Activated CD8-positive, alpha-beta memory T cell treated with anti-CD3 and anti-CD28 coated beads, Interleukin-2, amount 50 U/mL, for 1 hour (primary cell): ENCODE measurements at regions not wholly inside any gene's neighbourhood (a gene's known extent, or its start where the extent isn't known, plus 50 kb on each side); places are given as distances from the start of the nearest gene placed in this dataset.
"Not testable (repeated sequence)": the region's sequence is repeated elsewhere in the genome, so short reads cannot be mapped to it uniquely, and the experiment has no call there.

Source experiments
- DNase-seq: peaks from one replicate; pipeline ENCODE4 v3.0.0-alpha.2; 2020; ENCODE audit errors: extremely low read depth

GRCh38 chr20:53773792-53774401, 180.3 kb upstream of the ZNF217 start:
- DNase-seq, result no peak

DNA sequence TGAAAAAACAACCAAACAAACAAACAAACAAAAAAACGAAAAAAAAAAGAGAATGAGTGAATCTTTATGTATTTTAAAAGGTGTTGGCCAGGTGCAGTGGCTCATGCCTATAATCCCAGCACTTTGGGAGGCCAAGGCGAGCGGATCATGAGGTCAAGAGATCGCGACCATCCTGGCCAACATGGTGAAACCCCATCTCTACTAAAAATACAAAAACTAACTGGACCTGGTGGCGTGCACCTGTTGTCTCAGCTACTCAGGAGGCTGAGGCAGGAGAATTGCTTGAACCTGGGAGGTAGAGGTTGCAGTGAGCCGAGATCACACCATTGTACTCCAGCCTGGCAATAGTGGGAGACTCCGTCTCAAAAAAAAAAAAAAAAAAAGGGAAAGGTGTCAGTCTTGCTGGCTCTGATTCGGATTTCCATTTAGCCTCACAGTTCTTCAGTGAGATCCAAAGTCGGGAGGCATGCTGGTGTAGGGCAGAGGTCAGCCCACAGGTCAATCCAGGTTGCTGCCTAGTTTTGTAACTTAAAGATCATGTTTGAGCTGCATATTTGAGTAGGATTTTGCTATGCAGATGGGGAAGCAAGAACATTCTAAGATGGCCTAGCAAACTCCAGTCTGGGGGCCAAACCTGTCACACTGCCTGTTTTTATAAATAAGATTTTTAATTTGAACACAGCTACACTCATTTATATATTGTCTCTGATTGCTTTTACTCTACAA, 179.6 kb upstream of the ZNF217 start:
- not testable (repeated sequence) for DNase-seq

DNA sequence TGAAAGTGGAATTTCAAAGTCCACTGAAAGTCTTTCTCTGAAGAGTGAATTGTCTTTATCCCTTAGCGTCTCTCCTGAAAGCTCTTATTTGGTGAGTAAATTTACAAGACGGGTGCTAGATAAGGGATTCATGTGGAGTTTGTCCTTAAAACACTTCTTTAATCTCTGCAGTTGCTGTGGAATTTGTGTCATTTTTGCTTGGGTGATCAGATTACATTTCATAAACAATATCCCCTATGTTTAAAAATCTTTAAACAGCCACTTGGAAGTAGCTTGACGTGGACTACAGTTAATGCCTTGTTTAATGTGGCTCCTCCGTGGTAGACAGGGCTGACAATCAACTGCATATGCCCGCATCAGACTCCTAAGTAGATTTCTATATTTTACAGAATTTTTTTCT, 175.4 kb upstream of the ZNF217 start:
- DNase-seq, result no peak

- no peak for DNase-seq
Measured at GRCh38 chr20:53768329-53768728, 174.7 kb upstream of the ZNF217 start.

DNA sequence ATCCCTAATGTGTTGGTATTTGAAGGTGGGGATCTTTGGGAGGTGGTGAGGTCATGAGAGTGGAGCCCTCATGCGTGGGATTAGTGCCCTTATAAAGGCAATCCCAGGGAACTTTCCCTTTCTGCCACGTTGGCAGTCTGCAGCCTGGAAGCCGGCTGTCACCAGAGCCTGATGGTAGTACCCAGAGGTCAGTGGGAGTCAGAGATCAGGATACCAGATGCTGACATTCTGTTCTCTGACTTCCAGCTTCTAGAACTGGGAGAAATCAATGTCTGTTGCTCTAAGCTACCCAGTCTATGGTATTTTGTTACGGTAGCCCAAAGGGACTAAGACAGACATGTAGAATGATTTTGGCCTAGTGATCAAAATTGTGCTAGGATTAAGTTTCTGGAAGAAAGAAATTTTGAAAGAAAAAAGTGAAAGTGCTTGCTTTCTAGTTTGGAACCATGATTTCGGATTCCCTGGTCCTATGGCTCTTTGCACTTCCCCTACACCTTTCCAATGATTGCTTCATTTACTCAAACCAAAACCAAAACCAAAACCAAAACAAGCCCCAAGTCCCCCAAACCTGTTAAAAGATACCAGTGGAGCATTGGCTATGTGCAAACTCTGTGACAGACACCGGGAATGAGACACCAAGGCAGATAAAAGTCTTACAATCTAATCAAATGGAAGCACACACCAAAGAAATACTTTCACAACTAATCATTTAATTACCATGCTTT, 173.7 kb upstream of the ZNF217 start:
- no peak for DNase-seq

DNA sequence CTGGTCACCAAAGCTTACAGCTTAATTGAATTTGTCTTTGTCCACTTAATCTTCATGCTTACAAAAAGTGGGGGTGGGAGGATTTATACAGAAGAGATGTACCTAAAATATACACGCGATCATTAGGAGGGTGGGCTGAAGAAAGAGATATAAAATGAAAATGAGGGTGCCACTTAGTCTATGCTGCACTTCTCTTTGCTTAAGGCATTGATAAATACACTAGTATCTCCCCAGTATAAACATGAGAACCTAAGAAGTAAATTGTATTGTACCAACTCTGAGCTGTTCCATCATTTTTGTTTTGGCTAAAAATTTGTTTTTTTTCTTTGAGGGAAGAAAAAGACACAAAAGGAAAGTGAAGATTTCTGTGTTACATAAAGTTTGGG, 170.8 kb upstream of the ZNF217 start:
- DNase-seq, result no peak

DNA sequence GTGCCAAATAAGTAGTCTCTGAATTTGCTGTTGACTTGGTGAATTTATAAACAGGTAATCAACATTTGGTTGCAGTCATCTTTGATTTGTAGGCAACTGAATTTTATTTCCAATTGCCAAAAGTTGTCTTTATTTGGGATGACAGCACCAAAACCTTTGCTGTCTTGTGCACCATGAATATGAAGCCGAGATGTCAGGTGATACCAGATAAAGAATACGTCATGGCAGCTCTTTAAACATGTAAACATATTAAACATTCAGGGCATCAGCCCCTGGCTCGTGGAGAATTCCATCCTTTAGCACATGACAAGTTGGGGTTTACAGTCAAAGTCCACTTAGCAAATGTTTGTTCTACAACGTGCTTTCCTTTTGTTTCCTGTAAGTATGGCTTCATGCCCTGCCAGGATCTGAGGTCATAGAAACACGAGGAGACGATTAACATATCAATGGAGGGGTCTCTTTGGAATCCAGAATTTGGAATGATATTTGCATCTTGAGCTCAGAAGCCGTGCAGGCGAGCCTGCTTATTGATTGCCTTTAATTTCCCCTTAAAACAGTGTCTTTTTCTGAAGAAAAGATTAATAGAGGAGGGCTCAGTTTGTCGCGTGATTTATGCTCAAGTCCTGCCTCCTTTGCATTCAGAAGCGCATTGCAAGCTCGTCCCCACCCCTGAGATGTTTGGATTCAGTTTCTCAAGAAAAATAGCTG, 170.2 kb upstream of the ZNF217 start:
- DNase-seq, result no peak

DNA sequence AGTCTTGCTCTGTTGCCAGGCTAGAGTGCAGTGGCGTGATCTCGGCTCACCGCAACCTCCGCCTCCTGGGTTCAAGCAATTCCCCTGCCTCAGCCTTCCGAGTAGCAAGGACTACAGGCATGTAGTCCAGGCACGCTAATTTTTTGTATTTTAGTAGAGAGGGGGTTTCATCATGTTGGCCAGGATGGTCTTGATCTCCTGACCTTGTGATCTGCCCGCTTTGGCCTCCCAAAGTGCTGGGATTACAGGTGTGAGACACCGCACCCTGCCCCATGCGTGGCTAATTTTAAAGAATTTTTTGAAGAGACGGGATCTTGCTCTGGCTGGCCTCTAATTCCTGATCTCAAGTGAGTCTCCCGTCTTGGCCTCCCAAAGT, 168.8 kb upstream of the ZNF217 start:
- DNase-seq, result not testable (repeated sequence)

GRCh38 chr20:53760025-53760441, 166.4 kb upstream of the ZNF217 start:
- no peak for DNase-seq

DNA sequence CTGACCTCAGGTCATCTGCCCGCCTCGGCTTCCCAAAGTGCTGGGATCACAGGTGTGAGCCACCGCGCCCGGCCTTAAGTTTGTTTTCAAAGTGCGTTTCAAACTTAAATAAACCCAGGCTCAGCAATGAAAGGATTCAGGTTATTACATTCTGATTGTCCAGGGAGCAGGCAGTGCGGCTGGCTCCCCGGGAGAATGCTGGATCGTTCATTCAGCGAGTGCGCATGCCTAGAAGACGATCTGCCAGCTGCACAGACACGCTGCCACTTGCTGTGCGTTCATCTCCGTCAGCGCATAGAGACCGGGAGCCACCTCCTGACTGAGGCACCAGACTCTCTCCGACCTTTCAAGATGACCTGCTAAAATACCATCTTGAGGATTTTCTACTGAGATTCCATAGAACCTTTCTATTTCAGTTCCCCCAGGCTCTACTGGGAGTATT, 163.9 kb upstream of the ZNF217 start:
- DNase-seq, result no peak

DNA sequence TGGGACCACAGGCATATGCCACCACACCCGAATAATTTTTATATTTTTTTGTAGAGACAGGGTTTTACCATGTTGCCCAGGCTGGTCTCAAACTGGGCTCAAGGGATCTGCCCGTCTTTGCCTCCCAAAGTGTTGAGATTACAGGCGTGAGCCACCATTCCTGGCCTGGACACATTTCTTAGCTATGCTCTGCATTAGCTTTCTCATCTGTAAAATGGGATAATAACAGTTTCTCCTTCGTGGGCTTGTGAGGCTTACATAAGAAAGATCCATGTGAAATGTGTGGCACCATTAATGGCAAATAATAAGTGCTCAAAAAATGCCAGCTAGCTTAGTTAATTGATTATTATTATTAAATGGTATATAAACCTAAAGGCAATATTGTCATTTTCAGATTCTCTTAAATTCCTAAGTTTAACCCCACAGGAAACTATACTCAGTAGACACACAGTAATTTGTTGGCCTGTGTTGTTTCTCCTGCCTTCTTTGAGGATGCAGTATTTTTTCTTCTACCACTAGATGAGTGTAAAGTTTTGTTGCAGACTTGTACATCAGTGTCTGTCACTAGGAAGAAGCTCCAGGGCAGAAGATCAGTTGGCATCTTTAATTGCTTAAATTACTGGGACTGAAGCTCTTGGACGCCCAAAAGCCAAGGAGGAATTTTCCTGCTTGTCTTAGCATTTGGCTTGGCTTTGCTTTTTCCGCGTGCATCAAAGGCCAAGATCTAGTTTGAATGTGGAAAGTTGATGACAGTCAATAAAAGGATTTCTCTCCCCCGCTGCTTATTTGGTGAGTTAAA, 162.3 kb upstream of the ZNF217 start:
- no peak for DNase-seq

GRCh38 chr20:53753880-53754459, 160.3 kb upstream of the ZNF217 start:
- DNase-seq, result no peak

DNA sequence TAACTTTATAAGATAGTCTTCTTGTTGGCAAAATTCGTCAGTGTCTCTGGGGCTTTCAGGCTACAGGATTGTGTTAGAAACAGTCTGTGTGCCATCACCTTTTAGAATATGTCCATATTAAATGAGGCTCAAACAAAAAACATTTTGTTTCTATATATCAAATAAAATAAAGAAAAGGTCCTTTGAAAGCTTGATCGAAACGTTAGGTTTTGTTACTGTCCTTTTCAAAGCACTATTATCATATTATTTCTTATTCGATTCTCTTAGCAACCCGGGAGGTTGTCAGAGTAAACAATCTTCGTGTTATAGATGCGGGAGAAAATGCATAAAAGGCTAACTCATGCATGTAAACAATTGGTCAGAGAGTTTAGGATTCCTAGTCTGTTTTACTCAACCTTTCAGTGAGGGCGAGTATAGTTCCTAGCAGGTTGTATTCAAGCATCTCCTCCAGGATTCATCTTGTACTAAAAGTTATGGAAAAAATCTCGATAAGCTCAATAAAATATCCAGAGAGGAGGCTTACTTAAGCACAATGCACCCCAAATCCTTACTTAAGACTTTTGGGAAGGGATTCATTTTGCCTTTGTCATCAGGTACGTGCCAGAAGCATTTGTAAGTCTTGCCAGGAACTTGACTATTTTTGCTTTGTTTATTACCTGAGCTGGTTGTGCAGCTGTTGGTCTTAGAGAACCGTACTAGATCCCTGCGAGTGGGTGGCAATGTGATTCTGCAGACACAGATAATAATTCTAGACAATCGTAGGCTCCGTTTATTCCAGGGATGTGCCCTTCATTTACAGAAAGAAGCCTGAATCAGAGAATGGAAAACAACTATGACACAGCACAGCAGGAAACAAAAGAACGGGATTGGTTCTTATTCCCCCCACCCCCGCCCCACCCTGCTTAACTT, 159.6 kb upstream of the ZNF217 start:
- no peak for DNase-seq

- no peak for DNase-seq
Measured at GRCh38 chr20:53752583-53752970, 158.9 kb upstream of the ZNF217 start.

DNA sequence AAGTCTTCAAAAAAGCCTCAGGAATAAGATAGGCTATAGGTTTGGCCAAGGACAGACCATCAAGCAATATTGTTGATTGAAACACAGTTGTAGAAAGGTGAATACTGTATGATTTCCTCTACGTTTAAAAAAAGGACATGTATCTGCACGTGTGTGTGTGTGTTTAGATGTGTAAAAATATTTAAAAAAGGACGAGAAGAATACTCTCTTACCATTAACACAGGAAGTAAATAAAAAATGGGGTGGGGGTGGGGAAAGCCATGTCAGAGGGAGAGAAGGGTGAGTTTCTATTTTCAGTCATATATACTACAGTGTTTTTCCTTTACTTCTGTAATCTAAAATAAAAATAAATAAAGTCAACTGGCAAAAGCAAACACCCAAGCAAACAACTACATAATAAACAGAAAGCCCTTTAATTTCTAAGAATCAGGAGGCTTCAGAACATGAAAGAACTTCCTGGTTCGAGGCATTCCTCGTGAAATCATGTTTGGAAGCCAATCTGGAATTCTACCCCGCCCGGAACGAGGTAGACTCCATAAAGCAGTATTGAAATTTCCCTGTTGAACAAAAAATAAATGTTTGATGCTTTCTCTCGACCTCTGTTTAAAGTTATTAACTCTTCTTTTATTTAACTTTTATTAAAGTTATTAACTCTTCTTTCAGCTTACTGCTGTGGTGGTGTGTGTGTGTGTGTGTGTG, 158.1 kb upstream of the ZNF217 start:
- no peak for DNase-seq

- DNase-seq, result no peak
Measured at GRCh38 chr20:53750827-53751619, 157.4 kb upstream of the ZNF217 start.

DNA sequence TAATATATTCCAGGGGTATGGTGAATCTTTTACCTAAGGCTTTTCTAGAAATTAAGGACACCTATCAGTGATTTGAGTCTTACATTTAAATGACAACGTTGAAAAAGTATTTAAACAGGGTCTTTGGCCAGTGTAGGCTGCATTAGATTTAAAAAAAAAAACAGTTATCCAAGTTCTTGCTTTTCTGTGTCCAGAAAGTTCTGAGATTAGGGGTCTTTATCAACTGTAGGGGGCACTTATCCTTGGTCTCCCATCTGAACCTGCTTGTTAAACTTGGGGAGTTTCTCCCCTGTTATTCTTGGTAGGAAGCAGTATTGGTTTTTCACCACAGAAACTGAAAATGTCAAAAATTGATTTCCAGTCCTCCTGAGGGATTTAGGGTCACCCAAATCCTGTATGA, 155.9 kb upstream of the ZNF217 start:
- no peak for DNase-seq

DNA sequence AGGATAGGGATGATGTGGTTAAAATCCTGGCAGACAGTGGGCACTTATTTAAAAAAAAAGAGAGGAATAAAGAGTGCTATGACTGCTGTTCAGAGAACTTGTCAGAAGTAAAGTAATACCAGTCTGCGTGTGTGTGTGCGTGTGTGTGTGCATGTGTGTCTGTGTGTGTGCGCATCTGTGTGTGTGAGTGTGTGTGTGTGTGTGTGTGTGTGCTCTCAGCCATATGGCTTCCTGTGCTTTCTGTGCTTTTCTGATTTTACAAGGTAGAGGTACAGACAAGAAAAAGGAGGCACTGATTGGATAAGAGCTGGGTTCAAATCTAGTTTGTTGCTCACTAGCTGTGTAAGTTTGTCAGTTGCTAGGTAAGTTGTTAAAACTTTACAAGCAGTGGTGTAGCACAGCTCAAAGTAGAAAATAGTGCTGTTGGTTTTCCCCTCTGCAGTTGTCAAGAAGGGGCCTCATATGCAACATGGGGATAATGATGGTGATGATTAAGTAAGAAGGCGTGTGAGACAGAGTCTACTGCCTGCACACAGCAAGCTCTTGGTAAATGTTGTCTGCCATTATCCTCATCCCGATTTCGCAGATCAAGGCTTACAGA, 155.3 kb upstream of the ZNF217 start:
- DNase-seq, result no peak
